Activated CD4-positive, alpha-beta T cell treated with anti-CD3 and anti-CD28 coated beads, Interleukin-2, amount 50 U/mL, for 16 hours (primary cell): ENCODE measurements at regions not wholly inside any gene's neighbourhood (a gene's known extent, or its start where the extent isn't known, plus 50 kb on each side); places are given as distances from the start of the nearest gene placed in this dataset.

ENCODE experiments used
- DNase-seq: peaks from one replicate; pipeline ENCODE4 v3.0.0-alpha.2; 2020

DNA sequence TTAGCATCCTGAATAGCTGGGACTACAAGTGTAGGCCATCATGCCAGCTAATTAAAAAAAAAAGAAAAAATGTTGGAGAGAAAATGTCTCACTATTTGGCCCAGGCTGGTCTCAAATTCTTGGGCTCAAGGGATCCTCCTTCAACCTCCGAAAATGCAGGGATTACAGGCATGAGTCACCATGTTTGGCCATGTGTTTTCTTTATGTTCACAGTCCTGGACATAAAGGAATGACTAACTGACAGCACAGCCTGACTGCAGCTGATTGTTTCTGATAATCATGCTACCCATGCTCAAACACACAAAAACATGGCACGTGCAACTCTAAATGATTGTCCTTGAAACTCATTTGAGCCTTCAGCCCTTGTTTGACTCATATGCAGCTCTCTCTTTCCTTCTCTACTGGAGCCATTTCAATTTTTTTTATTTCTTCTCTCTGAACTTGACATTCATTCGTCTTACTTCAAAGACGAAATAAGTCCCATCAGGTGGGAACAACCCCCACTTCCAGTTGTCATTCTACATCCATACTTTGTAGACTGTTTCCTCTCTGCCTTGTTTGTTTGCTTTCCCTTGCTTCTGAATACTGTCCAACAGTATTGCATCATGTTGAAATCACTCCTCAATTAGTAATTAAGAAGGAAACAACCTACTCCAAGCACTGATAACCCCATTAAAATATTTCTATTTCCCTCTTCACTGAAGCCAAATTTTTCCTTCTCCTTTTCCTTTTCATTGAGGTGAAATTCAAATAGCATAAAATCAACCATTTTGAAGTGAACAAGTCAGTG lies 413.0 kb downstream of the BMP2 start:
- no peak for DNase-seq

DNA sequence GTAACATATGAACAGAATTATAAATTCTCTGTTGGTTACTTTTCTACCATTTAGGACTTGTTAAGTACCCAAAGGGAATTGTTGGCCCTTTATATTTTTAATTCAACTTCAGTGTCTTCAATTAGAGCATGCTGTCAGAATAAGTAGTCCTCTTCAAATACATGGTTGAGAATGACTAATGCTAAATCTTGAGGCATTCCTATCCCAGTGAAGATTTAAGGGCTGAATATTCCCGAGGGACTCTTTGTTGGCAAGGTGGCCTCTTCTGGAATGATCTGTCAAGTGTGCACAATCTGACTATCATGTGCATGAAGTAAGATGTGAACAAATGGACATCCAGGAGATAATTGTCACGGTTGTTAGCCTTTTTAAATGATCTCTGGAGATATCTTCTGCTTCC lies 421.7 kb downstream of the BMP2 start:
- no peak for DNase-seq

DNA sequence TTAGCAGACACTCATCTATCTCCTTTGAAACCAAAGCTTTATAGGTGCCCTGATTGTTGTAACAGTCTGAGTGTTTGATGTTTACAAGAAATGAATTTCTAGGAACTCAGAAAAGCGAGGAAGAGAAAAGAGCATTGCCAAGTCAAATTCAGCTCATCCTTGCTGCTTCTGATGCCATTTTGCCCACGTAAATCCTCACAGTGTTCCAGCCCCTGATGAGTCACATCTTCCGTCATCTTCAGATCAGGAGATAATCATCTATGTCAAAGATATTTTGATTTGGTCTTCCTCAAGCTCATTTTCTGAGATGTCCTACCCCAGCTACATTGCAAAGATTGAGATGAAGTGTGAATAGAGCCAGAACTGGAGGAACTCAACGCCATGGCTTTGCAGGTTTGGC lies 426.2 kb downstream of the BMP2 start:
- DNase-seq: no peak

DNA sequence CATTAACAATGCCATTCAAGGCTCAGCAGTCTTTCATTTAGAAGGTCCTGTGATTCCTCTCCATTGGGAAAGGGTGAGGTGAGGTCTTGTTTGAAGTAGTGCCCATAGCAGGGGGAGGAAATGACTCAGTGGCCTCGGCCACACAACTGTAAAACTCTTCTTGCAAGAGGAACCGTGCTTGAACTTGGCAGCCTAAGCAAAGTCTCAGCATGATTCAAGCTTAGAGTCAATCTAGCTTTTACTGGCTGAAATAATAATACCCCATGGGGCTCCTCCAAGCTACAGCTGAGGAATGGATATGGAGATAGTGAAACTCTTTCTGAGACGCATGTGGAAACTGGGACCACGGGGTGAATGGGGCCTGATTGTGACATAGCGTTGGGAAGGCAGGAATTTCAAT lies 428.2 kb downstream of the BMP2 start:
- no peak for DNase-seq

DNA sequence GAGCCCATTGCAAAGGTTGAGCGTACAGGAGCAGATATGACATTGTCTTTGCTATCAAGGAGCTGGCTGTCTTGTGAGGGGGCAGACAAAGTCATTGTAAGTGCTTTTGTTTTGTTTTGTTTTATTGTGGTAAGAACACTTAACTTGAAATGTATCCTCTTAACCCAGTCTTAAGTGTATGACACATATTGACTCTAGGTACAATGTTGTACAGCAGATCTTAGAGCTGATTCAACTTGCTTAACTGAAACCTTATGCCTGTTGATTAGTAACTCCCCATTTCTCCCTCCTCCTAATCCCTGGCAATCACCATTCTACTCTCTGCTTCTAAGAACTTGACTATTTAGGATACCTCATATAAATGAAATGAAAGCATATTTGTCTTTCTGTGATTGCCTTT lies 429.0 kb downstream of the BMP2 start:
- DNase-seq: no peak

DNA sequence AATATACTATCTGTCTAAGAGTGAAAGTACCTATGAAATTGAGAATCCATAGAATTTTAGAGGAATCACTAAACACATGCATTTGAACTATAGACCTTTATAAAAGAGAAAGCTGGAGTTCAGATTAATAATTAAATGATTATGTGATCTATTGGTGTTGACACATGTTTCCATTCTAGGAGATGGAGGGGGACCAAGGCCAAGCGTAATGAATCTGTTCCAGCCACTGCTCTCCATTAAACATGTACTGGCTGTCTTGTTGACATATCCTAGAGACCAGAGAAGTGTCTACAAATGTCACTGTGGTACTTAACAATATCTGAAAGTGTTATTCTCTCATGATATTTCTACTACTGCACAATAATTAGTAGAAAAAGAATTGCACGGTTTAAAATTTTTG lies 432.4 kb downstream of the BMP2 start:
- no peak for DNase-seq

DNA sequence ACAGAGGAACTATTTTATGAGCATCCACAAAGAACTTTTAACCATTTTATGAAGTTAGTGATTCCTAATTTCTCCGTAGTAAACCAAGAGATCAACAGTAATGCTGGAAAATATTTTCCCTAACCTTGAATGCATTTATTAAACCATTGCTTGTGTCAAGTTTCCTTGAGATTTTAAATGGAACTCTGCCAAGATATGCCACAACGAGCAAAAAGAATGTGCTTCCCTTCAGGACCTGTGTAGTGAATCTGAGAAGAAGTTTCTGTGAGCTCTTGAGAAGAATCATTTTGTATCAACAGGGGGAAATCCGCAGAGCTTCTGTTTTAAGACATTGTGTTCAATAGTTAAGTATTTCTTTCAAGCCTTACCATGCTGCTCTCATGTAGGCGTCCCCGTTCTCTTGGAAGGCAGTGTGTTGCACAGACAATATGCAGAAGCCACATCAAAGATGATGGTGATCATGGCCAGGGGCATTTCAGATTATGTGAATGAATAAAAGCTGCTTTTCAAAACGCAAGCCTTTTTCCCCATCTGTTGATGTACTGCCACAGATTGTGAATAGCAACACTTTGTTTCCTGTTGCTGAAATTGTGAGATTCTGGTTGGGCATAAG lies 439.8 kb downstream of the BMP2 start:
- DNase-seq: no peak

DNA sequence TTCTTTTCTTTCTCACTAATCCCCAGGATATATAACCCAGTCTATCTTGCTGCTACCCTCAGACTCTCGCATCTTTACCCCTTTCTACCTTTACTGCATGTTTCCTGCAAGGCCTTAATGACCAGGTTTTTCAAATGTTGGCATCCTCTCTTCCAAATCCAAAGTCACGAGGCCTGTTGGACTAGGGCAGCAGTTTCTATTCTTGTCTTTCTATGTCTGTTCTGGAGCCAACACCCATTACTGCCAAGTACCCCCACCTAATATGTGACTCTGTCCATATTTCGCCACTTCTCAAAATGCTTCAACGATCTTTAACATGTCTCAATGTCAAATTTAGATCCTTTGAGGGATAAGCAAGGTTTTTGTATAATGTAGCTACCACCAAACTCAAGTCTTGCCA lies 443.4 kb downstream of the BMP2 start:
- DNase-seq: no peak

DNA sequence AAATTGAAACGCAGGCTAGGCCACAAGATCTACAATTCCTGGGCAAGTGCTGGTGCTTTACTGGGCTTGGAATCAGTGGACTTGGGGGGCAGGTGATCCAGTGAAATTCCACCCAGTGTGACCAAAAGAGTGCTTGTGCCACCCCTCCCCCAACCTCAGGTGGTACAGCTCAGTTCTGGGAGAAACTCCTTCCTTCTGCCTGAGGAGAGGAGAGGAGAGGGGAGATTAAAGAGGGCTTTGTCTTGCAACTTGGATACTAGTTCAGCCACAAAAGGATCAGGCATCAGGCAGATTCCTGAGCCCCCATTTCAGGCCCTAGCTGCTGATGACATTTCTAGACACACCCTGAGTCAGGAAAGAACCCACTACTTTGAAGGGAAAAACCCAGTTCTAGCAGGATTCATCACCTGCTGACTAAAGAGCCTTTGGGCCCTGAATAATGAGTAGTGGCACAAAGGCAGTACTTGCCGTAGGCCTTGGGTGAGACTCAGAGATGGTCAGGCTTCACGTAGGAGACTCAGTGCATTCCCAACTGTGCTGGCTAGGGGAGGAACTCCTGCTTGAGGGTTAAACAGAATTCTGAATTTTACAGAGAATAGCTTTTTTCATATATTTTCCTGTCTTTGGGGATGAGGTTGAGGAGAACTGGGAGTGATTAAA lies 446.7 kb downstream of the BMP2 start:
- no peak for DNase-seq

DNA sequence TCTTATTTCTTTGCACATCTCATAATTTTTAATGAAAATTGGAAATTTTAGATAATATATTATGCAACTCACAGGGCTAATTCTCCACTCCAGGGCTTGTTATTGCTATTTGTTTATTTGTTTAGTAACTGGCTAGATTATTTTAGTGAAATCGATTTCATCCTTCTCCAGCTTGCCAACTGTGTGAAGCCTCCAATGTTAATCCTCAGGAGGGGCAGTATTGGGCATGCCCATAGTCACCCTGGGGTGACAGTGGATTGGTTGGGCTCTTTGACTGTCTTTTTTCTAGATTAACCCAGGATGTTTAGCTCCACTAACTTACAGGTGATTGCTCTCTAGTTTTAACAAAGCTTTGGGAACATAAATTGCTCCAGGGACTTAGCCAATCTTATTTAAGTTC lies 450.1 kb downstream of the BMP2 start:
- DNase-seq: no peak

DNA sequence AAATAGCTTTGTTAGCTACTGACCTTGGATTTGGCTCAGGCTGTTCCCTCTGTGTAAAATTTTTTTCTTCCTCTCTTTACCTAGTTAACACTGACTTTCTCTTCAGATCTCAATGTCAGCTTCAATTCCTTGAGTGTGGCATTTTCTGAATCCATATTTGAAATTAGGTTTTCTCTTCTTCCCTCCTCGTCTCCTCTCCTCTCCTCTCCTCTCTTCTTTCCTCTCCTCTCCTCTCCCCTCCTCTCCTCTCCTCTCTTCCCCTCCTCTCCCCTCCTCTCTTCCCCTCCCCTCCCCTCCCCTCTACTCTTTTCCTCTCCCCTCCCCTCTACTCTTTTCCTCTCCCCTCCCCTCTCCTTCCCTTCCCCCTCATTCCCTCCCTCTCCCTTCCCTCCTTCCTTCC lies 453.3 kb downstream of the BMP2 start:
- DNase-seq: no peak

DNA sequence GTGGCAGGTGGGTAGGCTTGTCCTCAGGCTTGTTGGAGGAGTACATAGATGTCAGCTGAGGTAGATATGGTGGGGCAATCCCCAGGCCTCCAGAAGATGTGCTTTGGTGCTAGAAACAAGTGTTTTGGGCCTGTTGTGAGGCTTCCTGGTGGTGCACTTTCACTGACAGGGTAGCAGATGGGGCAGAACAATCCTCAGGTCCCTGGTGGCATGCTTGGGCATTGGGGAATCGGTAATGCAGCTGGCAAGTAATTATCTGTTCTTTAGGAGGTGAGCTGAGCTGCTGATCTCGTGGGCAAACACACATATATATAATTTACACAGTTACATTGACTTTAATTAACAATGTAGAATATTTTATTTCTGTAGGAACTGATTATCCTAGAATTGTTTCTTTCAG lies 458.7 kb downstream of the BMP2 start:
- DNase-seq: no peak

DNA sequence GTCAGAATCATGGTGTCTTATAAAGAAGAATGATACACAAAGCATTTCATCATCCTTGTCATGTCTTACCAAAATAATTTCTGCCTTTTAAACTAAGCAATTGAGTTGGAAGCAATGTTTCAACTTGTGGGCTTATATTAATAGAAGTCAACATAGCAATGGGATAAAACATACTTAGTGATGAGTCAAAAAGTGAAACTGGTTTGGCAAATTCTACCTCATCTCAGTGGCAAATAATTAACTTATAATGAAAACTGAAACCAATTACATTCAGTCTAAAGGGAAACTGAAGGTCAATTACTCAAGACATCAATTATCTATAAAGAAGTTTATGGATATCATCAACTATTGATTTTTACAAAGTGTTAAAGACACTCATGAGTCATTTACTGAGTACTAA lies 463.8 kb downstream of the BMP2 start:
- DNase-seq: no peak

DNA sequence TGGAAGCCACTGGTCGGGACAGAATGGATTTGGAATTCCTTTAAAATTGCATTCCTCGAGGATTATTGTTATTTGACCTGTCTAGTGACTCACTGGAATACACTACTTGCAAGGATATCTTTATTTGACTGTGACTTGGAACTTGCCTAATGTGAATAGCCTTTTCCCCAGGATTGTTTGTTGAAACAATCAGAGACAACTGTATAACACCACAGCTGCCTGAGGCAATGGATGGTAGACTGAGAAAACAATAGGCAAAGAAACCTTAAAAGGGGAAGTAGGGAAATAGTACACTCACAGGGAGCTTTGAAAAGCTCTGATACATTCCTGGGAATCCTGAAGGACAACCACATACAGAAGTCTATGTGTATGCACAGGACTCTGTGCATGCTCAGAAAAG lies 465.3 kb downstream of the BMP2 start:
- DNase-seq: no peak

DNA sequence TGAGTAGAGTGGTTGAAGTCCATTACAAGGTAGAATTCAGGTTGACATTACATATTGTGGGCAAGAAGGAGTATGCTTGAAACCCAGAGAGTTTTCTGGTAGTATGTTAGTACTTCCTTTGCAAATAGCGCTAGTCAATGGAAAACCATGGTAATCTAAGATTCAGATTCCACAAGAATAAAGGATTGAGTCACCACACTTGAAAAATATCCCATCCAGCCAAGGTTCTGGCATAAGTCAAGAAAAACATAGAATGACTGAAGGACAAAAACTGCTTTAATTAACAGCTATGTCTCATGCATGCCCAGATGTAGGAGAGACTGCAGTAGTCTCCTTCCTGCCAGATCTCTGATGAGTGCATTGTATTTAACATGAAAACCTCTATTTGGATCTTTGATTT lies 469.8 kb downstream of the BMP2 start:
- DNase-seq: no peak

DNA sequence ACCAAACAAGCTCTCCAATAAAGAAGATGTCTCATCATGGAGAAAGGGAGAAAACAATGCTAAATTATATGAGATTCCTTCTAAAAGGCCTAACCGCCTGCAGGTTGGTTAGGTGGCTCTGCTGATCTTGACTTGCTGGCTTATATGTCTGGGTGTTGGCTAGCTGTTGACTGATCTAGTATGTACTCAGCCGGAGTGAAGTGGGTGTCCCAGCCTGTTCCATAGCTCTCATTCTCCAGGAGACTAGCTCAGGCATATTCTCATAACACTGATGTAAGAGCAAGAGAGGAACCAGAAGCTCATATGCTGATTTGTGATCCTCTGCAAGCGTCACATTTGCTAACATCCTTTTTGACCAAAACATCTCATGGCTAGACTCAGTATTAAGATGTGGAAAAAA lies 473.0 kb downstream of the BMP2 start:
- no peak for DNase-seq

DNA sequence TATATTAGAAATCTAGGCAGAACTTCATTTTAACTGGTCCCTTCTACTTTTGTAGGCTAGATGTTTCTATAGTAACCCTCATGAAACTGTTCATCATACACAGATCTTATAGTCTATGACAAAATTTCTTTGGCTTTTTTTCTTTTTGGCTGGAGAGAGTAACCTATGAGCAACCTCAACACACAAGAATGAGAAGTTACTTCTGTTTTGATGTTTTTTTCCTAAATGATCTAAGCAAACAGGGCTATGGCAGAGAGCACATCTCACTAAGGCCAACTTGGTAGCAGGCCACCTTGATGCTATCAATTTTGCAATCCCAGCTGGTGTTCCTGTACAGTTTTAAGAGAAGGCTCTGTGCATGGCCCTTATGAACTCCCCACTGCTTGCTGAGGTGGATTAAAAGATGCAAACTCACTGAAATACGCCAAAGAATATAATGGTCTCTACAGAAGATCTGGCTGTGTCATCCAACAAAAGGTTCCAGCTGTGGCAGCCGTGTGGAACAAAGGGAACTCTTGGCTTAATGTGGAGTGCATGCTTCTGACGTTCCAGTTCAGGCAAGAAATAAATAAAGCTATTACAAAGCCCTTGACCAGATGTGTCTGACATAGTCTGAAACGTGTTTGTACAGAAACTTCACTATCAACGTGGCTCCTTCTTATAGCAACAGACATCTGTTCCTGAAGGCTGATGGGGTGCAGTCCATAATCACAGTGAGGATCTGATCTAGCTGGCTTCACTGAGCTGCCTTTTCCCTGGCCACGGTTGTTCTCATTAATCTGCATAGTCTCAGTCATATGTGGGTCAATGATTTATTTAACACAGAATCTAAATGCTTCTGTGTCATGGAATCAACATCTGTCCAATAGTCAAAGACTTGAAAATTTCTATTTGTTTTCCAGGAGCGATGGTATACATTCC lies 481.1 kb downstream of the BMP2 start:
- no peak for DNase-seq

DNA sequence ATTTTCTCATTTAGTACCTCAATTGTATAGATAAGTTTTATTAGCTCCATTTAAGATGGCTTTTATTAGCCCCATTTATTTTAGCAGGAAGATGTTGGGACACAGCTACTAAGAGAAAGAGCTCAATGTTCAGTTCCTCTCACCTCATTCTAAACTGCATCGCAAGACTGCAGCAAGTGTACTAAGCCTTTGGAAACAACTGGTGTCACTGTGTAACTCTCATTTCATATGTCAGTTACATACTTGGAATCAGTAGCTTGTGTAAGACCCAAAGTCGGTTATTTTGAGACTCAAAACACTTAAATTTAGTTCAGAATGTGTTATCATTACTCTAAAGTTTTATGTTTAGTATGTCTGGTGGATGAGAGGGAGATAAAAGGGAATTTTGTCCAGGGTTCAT lies 482.9 kb downstream of the BMP2 start:
- DNase-seq: no peak

DNA sequence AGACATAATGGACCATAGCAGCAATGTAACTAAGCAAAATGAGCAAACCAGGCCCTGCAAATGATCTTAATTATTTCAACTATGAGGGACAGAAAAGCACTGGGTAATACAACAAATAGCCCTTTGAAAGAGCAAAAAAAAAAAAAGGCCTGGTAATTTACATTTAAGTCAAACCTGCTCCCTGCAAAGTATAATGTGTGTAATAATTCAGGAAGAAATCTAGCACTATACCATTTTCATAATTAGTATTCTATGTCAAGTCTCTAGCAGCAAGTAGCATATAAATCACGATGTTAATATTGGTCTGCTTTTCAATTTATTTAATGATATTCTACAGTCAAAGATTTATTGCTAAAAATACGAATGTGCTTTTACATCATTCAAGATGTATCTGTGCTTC lies 489.6 kb downstream of the BMP2 start:
- DNase-seq: no peak

DNA sequence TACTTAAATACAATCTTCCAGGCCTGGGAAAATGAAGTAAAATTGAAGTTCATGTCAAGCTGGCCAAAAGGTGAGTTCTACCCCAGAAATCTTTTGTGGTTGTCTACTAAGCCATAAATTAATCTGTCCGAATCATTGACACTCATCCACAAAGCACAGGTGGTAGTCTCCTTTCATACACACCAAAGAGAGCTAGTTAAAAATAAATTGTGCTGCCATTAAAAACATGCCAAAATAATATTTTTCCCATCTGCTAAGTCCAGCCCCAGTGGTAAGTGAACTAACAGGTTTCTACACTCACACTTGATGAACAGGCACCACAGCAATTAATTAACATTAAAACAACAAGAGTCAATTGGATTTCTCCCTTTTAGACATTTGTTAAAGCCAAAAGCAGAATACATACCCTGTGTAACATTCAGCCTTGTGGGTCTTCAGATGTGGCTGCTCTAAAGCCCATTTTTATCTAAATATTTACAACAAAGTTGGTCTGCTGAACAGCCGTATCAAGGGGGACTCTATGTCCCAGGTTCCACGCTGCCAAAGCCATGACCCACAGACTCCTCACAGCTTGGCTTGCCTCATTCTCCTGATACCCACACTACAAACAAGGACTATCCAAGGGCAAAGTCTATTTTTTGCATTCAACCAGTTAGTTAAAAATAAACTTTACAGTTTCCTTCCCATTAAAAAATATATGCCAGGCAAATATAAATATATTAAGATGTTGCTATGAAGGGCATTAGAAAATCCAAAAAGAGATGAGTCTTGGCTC lies 490.4 kb downstream of the BMP2 start:
- no peak for DNase-seq

DNA sequence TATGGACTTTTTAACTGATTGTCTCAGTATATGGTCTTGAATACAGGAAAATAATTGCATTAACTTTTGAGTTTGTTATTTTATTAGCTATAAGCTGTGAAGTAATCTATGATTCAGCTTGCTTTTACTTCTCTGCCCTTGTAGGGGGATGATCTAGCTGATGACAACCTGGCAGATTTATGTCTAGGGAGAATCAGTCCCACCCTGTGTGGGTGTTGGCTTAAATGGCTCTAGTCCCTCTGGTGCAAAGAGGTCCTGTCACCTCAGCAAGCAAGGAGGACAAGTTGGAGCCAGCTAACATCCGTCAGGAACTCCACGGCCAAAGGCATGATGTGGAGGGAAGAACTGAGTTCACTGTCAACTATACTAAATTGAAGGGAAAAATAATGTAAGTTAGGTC lies 495.3 kb downstream of the BMP2 start:
- no peak for DNase-seq

DNA sequence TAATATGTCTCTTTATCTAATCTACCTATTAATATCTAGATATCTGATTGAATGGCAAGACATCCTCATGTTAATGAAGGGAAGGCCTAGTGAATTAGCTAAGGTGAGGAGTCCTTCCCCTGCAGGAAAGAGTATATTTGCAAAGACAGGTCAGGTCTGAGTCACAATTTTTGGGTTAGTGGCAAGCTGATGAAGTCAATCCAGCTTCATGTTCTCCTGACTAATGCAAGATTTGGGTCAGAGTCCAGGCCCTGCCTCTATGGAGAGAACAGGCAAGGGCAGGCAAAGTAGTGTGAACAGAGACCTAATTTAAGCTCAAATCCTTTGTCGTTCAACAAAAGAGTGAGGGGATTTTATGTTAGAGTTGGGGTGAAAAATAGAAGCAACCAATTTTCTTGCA lies 496.7 kb downstream of the BMP2 start:
- no peak for DNase-seq

DNA sequence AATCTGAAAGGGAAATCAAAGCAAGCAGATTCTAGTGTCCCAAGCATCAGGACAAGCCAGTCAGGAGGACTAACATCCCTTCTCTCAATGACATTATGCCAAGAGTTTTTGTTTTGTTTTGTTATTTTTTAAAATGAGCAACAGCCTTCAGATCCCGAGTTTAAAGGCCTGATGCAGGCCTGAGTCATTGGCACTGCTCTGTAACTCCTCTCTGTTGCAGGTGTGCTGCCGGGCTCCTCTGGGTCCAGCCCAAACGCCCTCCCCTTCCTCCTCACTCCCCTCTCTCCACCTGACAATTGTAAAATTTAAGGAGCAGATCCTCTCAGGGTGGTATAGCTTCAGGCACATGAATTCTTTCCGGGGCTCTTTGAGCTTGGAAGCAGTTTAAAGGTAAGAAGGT lies 502.0 kb downstream of the BMP2 start:
- no peak for DNase-seq
